ENCODE measurements at regions not wholly inside any gene's neighbourhood (a gene's known extent, or its start where the extent isn't known, plus 50 kb on each side); places are given as distances from the start of the nearest gene placed in this dataset.

GRCh38 chr3:51619983-51620382 is 51.1 kb upstream of the TEX264 start:
- no peak for TF ChIP-seq EZH2 (conservative IDR thresholded peaks at IDR 0.05; ENCODE audit: low read depth, low read length)
- TF ChIP-seq, protein P1, sequence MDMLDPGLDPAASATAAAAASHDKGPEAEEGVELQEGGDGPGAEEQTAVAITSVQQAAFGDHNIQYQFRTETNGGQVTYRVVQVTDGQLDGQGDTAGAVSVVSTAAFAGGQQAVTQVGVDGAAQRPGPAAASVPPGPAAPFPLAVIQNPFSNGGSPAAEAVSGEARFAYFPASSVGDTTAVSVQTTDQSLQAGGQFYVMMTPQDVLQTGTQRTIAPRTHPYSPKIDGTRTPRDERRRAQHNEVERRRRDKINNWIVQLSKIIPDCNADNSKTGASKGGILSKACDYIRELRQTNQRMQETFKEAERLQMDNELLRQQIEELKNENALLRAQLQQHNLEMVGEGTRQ (IDR thresholded peaks at IDR 0.05; ENCODE audit: low read depth, low read length), result no peak
- TF ChIP-seq, protein P1 (CRISPR knock-in tag; IDR thresholded peaks at IDR 0.05; ENCODE audit: borderline replicate concordance), result no peak
- TF ChIP-seq PATZ1 (CRISPR knock-in tag; IDR thresholded peaks at IDR 0.05), result no peak
- no peak for TF ChIP-seq SPEN (CRISPR knock-in tag; IDR thresholded peaks at IDR 0.05; ENCODE audit: low read depth)
- no peak for TF ChIP-seq ZNF850 (CRISPR knock-in tag; conservative IDR thresholded peaks at IDR 0.05)
- TF ChIP-seq CTCF (CRISPR knock-in tag; IDR thresholded peaks at IDR 0.05), result no peak
- TF ChIP-seq MYC (CRISPR knock-in tag; IDR thresholded peaks at IDR 0.05; ENCODE audit: borderline replicate concordance), result no peak
- no peak for TF ChIP-seq SRF (IDR thresholded peaks at IDR 0.05; ENCODE audit: low read depth, low read length)
- TF ChIP-seq TCF7L2 (IDR thresholded peaks at IDR 0.05; ENCODE audit: low read depth, low read length), result no peak

Measured in HepG2 (cell line).